HEK293 (cell line): ENCODE measurements at regions not wholly inside any gene's neighbourhood (a gene's known extent, or its start where the extent isn't known, plus 50 kb on each side); places are given as distances from the start of the nearest gene placed in this dataset.

ENCODE experiments used
- CTCF ChIA-PET: fragments of 350-600 bp; formaldehyde crosslinking; extraction: SDS; loops from one replicate; lab custom pipeline; 2021; ENCODE audit warnings: antibody characterized with exemption; lab: Yijun Ruan, JAX
- POLR2A ChIA-PET: fragments of 300-600 bp; formaldehyde crosslinking; extraction: SDS; loops from one replicate; lab custom pipeline; 2020; ENCODE audit warnings: antibody characterized with exemption, inconsistent platforms; lab: Yijun Ruan, JAX
- H3K27ac ChIP-seq: fragments of 200-500 bp; sonication (Bioruptor generic); 2 replicates; pipeline ENCODE4 v1.5.1; 2014; ENCODE audit warnings: low read depth, low read length, control low read depth, inconsistent platforms; ENCODE audit errors: extremely low read depth
- H3K36me3 ChIP-seq, 2 experiments: fragments of 200-500 bp in 1 of 2; sonication (Bioruptor generic) in 1 of 2; 1 replicate in 1 of 2; 2 replicates in 1 of 2; pipeline ENCODE4 v1.5.1; 2014 to 2017; ENCODE audit warnings: inconsistent platforms in 2 of 2, low read length in 2 of 2; ENCODE audit not compliant: control insufficient read depth in 2 of 2, insufficient read depth in 1 of 2
- H3K4me1 ChIP-seq: fragments of 200-500 bp; sonication (Bioruptor generic); 2 replicates; pipeline ENCODE4 v1.5.1; 2014; ENCODE audit warnings: mild to moderate bottlenecking, low read length, inconsistent platforms; ENCODE audit not compliant: control insufficient read depth, insufficient read depth
- H3K4me3 ChIP-seq: 2 replicates; pipeline ENCODE4 v1.5.1; 2011; ENCODE audit warnings: low read depth, mild to moderate bottlenecking, control low read depth, low read length, moderate library complexity
- H3K9me3 ChIP-seq: fragments of 200-500 bp; sonication (Bioruptor generic); 2 replicates; pipeline ENCODE4 v1.5.1; 2014; ENCODE audit warnings: low read depth, low read length, inconsistent platforms; ENCODE audit not compliant: control insufficient read depth, insufficient read depth
- GLI4 ChIP-seq: fragments of 450-650 bp; formaldehyde crosslinking; IDR thresholded peaks from 2 replicates; pipeline ENCODE4 v1.5.1; 2016; ENCODE audit warnings: missing biosample characterization, missing genetic modification characterization
- KLF7 ChIP-seq: fragments of 450-650 bp; formaldehyde crosslinking; IDR thresholded peaks from 2 replicates; pipeline ENCODE4 v1.5.1; 2016; ENCODE audit warnings: missing biosample characterization, missing genetic modification characterization, borderline replicate concordance
- SALL2 ChIP-seq: fragments of 450-650 bp; formaldehyde crosslinking; IDR thresholded peaks from 2 replicates; pipeline ENCODE4 v1.5.0; 2017; ENCODE audit warnings: missing biosample characterization, mild to moderate bottlenecking, missing genetic modification characterization, borderline replicate concordance
- SCRT1 ChIP-seq: fragments of 450-650 bp; formaldehyde crosslinking; IDR thresholded peaks from 2 replicates; pipeline ENCODE4 v1.5.1; 2016; ENCODE audit warnings: missing biosample characterization, missing genetic modification characterization, borderline replicate concordance
- SP3 ChIP-seq: fragments of 450-650 bp; formaldehyde crosslinking; IDR thresholded peaks from 2 replicates; pipeline ENCODE4 v1.5.1; 2016; ENCODE audit warnings: missing biosample characterization, missing genetic modification characterization
- YY1 ChIP-seq: fragments of 450-650 bp; formaldehyde crosslinking; IDR thresholded peaks from 2 replicates; pipeline ENCODE4 v1.5.1; 2018; ENCODE audit warnings: missing biosample characterization, missing genetic modification characterization
- ZBTB7A ChIP-seq: fragments of 450-650 bp; formaldehyde crosslinking; IDR thresholded peaks from 2 replicates; pipeline ENCODE4 v1.5.1; 2016; ENCODE audit warnings: low read depth, missing biosample characterization, missing genetic modification characterization
- ZFP69B ChIP-seq: fragments of 450-650 bp; formaldehyde crosslinking; IDR thresholded peaks from 2 replicates; pipeline ENCODE4 v1.5.1; 2016; ENCODE audit warnings: missing biosample characterization, missing genetic modification characterization
- ZNF19 ChIP-seq: fragments of 450-650 bp; formaldehyde crosslinking; IDR thresholded peaks from 2 replicates; pipeline ENCODE4; 2016; ENCODE audit warnings: missing biosample characterization, missing genetic modification characterization, low read depth
- ZNF214 ChIP-seq: fragments of 450-650 bp; formaldehyde crosslinking; IDR thresholded peaks from 2 replicates; pipeline ENCODE4 v1.5.1; 2017; ENCODE audit warnings: missing biosample characterization, mild to moderate bottlenecking, missing genetic modification characterization, borderline replicate concordance
- ZNF24 ChIP-seq: fragments of 450-650 bp; formaldehyde crosslinking; IDR thresholded peaks from 2 replicates; pipeline ENCODE4 v1.5.1; 2016; ENCODE audit warnings: missing biosample characterization, missing genetic modification characterization
- ZNF248 ChIP-seq: fragments of 450-650 bp; formaldehyde crosslinking; IDR thresholded peaks from 2 replicates; pipeline ENCODE4 v1.5.1; 2017; ENCODE audit warnings: missing biosample characterization, missing genetic modification characterization
- ZNF292 ChIP-seq: fragments of 450-650 bp; formaldehyde crosslinking; IDR thresholded peaks from 2 replicates; pipeline ENCODE4 v1.5.1; 2016; ENCODE audit warnings: low read depth, missing biosample characterization, missing genetic modification characterization, borderline replicate concordance
- ZNF302 ChIP-seq: fragments of 450-650 bp; formaldehyde crosslinking; IDR thresholded peaks from 2 replicates; pipeline ENCODE4 v1.5.1; 2016; ENCODE audit warnings: missing biosample characterization, missing genetic modification characterization, low read depth
- ZNF335 ChIP-seq: fragments of 450-650 bp; formaldehyde crosslinking; conservative IDR thresholded peaks from 2 replicates; pipeline ENCODE4 v1.5.1; 2016; ENCODE audit warnings: missing biosample characterization, missing genetic modification characterization
- ZNF350 ChIP-seq: fragments of 450-650 bp; formaldehyde crosslinking; IDR thresholded peaks from 2 replicates; pipeline ENCODE4 v1.5.0; 2017; ENCODE audit warnings: missing biosample characterization, mild to moderate bottlenecking, missing genetic modification characterization
- ZNF510 ChIP-seq: fragments of 450-650 bp; formaldehyde crosslinking; IDR thresholded peaks from 2 replicates; pipeline ENCODE4 v1.5.1; 2018; ENCODE audit warnings: mild to moderate bottlenecking, missing genetic modification characterization, missing biosample characterization; ENCODE audit not compliant: insufficient replicate concordance
- ZNF521 ChIP-seq: fragments of 450-650 bp; formaldehyde crosslinking; IDR thresholded peaks from 2 replicates; pipeline ENCODE4 v1.5.1; 2017; ENCODE audit warnings: missing biosample characterization, mild to moderate bottlenecking, missing genetic modification characterization
- ZNF549 ChIP-seq: fragments of 450-650 bp; IDR thresholded peaks from 2 replicates; pipeline ENCODE4 v1.5.1; 2018; ENCODE audit warnings: missing biosample characterization, missing genetic modification characterization, mild to moderate bottlenecking, inconsistent platforms, moderate library complexity
- ZNF670 ChIP-seq: fragments of 450-650 bp; formaldehyde crosslinking; IDR thresholded peaks from 2 replicates; pipeline ENCODE4 v1.5.1; 2016; ENCODE audit warnings: missing biosample characterization, missing genetic modification characterization, low read depth
- ZNF707 ChIP-seq: fragments of 450-650 bp; formaldehyde crosslinking; IDR thresholded peaks from 2 replicates; pipeline ENCODE4 v1.5.1; 2016; ENCODE audit warnings: missing biosample characterization, missing genetic modification characterization
- TF ChIP-seq, protein P1 (sequence below): fragments of 450-650 bp; formaldehyde crosslinking; IDR thresholded peaks from 2 replicates; pipeline ENCODE4 v1.5.1; 2016; ENCODE audit warnings: missing biosample characterization, missing genetic modification characterization
- TF ChIP-seq, protein P2 (sequence below): fragments of 450-650 bp; formaldehyde crosslinking; optimal IDR thresholded peaks from 2 replicates; pipeline ENCODE3; 2016; ENCODE audit warnings: missing biosample characterization, mild to moderate bottlenecking, missing genetic modification characterization

DNA sequence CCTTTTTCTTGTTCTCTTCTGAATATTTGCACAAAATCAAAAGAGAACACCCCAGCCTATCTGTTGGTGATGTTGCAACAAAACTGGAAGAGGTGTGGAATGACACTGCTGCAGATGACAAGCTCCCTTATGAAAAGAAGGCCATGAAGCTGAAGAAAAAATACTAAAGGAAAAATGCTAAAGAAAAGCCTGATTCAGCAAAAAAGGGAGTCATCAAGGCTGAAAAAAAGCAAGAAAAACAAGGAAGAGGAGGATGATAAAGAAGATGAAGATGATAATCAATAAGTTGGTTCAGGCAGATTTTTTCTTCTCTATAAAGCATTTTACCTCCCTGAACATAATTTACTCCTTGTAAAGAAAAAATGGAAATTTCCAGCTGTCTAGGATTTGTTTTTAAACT, 1538.8 kb downstream of the RPA4 start (continued):
- TF ChIP-seq, protein P1, sequence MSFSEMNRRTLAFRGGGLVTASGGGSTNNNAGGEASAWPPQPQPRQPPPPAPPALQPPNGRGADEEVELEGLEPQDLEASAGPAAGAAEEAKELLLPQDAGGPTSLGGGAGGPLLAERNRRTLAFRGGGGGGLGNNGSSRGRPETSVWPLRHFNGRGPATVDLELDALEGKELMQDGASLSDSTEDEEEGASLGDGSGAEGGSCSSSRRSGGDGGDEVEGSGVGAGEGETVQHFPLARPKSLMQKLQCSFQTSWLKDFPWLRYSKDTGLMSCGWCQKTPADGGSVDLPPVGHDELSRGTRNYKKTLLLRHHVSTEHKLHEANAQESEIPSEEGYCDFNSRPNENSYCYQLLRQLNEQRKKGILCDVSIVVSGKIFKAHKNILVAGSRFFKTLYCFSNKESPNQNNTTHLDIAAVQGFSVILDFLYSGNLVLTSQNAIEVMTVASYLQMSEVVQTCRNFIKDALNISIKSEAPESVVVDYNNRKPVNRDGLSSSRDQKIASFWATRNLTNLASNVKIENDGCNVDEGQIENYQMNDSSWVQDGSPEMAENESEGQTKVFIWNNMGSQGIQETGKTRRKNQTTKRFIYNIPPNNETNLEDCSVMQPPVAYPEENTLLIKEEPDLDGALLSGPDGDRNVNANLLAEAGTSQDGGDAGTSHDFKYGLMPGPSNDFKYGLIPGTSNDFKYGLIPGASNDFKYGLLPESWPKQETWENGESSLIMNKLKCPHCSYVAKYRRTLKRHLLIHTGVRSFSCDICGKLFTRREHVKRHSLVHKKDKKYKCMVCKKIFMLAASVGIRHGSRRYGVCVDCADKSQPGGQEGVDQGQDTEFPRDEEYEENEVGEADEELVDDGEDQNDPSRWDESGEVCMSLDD: no peak
- no peak for TF ChIP-seq ZNF510 (tag by site-specific recombination)
- TF ChIP-seq ZNF521 (tag by site-specific recombination): no peak

DNA sequence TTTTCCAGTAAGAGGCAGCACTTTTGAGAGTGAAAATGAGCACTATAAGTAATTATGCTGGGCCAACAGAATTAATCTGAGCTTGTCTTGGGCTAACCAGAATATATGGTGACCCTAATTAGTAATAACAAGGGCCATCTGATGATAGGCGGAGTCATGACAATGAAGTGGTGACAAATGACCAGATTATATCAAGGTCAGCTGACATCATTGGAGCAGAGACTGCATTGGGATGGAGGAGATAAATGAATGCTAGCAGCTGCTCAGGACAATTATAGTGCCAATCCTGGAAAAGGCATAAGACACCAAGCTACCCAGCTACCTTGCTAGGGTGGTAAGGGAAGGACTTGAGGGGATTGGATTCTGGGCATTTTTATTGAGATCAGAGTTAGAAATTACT, 1548.7 kb downstream of the RPA4 start:
- Histone ChIP-seq H3K36me3 (no peaks in the 10 kb centered on the region), H3K4me1 (no peaks in the 10 kb centered on the region), H3K9me3 (no peaks in the 10 kb centered on the region), H3K27ac (no peak overlapping the region), H3K4me3 (no peak overlapping the region)
- TF ChIP-seq SCRT1 (tag by site-specific recombination) (no peak), SP3 (tag by site-specific recombination) (no peak), SALL2 (tag by site-specific recombination) (no peak), ZNF214 (tag by site-specific recombination) (no peak), ZNF24 (tag by site-specific recombination) (no peak), ZNF292 (no peak), ZFP69B (tag by site-specific recombination) (no peak), KLF7 (tag by site-specific recombination) (no peak), ZNF302 (tag by site-specific recombination) (no peak), GLI4 (tag by site-specific recombination) (no peak), ZNF248 (tag by site-specific recombination) (no peak), YY1 (no peak), ZNF707 (no peak)
- POLR2A ChIA-PET: no interaction called here
- CTCF ChIA-PET: interaction anchor here (0.6 kb wide), 1 partner anchor 97 kb away, joined by 3 read pairs; no protein-coding TSS in a partner anchor

DNA sequence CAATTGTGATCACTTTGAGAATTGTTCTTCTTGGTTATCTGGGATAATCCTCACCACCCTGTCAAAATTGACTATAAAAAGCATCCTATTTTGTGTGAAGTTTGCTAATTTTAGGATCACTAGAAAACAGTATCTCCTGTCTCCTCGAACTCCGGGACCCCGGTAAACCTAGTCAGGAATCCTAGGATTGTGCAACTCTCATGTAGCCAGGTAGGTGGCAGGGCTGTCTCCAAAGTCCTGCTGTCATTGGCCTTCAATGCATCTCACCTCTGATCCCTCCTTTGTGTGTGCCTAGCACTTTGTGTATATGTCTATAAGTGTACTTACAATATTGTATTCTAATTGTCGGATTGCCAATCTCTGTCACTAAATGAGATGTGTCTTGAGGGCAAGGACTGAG, 1564.8 kb downstream of the RPA4 start:
- no peak overlapping the region for H3K4me3 ChIP-seq
- ChIA-PET CTCF (no interaction called here), POLR2A (no interaction called here)
- no peaks in the 10 kb centered on the region for H3K36me3 ChIP-seq
- TF ChIP-seq ZNF350 (tag by site-specific recombination): no peak
- TF ChIP-seq SP3 (tag by site-specific recombination): no peak
- no peak for TF ChIP-seq ZNF335
- TF ChIP-seq ZNF292: no peak
- TF ChIP-seq ZNF670: no peak
- TF ChIP-seq, protein P2, sequence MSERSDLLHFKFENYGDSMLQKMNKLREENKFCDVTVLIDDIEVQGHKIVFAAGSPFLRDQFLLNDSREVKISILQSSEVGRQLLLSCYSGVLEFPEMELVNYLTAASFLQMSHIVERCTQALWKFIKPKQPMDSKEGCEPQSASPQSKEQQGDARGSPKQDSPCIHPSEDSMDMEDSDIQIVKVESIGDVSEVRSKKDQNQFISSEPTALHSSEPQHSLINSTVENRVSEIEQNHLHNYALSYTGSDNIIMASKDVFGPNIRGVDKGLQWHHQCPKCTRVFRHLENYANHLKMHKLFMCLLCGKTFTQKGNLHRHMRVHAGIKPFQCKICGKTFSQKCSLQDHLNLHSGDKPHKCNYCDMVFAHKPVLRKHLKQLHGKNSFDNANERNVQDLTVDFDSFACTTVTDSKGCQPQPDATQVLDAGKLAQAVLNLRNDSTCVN (tag by site-specific recombination): no peak
- no peak for TF ChIP-seq ZNF19
- no peak for TF ChIP-seq ZNF248 (tag by site-specific recombination)
- no peak for TF ChIP-seq ZNF549 (tag by site-specific recombination)
- no peak for TF ChIP-seq ZBTB7A (tag by site-specific recombination)
- no peaks in the 10 kb centered on the region for H3K9me3 ChIP-seq
- no peaks in the 10 kb centered on the region for H3K4me1 ChIP-seq
- H3K27ac ChIP-seq: no peak overlapping the region
